GM21423 (cell line): ENCODE measurements at regions not wholly inside any gene's neighbourhood (a gene's known extent, or its start where the extent isn't known, plus 50 kb on each side); places are given as distances from the start of the nearest gene placed in this dataset.

Source experiments
- ATAC-seq: cut with Tn5 transposase; IDR thresholded peaks from one replicate; pipeline ENCODE4 v1.9.1; 2021; ENCODE audit warnings: mild to moderate bottlenecking, moderate library complexity; ENCODE audit not compliant: unreplicated experiment

GRCh38 chr4:183763990-183764754, 105.1 kb downstream of the TRAPPC11 start:
- no peak for ATAC-seq

GRCh38 chr4:183765251-183765911, 106.3 kb downstream of the TRAPPC11 start:
- ATAC-seq: no peak

- ATAC-seq: no peak
These were observed 107.0 kb downstream of the TRAPPC11 start for GRCh38 chr4:183766140-183766539.

- no peak for ATAC-seq
These were observed 111.8 kb downstream of the TRAPPC11 start for GRCh38 chr4:183770906-183771305.

- ATAC-seq: no peak
These were observed 113.3 kb downstream of the TRAPPC11 start for GRCh38 chr4:183772361-183772760.

- no peak for ATAC-seq
These were observed 114.7 kb downstream of the TRAPPC11 start for GRCh38 chr4:183773790-183774189.

DNA sequence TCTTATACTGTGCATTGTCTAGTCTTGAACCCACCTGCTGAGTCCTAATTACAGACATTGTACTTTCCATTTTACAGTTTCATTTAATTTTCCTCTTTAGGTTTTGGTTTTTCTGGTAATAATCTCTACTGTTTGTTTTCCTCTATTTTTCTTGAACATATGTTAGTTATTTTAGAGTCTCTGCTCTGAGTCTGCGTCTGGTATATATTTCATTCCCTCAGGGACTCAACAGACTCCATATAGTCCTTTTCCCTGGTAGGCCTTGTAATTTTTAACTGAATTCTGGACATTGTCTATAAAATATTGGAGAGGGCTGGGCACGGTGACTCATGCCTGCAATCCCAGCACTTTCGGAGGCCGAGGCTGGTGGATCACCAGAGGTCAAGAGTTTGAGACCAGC, 121.8 kb upstream of the STOX2 start:
- no peak for ATAC-seq

GRCh38 chr4:183783991-183784553, 121.0 kb upstream of the STOX2 start:
- ATAC-seq: no peak

DNA sequence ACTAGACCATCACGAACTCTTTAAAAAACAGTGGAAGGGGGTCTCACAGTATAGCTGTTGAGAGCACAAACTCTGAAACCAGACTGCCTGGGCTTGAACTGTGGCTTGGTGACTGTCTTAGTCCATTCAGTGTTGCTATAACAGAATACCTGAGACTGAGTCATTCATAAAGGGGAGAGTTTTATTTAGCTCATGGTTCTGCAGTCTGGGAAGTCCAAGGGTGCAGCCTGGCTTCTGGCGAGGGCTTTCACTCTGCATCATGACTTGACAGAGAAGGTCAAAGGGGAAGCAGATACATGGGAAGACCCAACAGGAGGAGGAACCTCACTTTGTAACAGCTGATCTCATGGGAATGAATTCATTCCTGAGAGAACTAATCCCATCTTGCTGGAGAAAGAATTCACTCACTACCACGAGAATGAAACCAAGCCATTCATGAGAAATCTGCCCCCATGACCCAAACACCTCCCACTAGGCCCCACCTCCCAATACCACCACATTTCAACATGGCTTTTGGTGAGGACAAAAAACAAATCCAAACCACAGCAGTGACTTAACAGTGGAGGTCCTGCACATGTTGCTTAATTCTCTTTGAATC, 116.7 kb upstream of the STOX2 start:
- no peak for ATAC-seq

GRCh38 chr4:183789657-183790056, 115.5 kb upstream of the STOX2 start:
- no peak for ATAC-seq

DNA sequence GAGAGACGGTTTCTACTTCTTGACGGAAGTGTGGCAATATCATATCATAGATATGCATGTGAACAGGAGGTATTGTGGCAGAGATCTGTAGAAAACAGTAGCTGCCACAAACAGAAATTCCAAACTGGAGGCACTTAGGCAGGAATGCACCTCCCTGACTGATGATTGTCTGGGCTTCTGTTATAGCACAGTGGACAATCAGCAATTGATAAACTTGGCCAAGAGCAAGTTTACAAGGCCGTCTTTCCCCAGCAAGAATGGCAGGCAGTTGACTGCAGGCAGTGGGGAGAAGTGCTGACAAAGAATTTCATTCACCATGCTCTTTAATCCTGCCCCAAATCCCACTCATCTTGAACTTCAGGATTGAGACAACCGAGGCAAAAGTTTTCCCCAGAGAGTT, 114.4 kb upstream of the STOX2 start:
- no peak for ATAC-seq

DNA sequence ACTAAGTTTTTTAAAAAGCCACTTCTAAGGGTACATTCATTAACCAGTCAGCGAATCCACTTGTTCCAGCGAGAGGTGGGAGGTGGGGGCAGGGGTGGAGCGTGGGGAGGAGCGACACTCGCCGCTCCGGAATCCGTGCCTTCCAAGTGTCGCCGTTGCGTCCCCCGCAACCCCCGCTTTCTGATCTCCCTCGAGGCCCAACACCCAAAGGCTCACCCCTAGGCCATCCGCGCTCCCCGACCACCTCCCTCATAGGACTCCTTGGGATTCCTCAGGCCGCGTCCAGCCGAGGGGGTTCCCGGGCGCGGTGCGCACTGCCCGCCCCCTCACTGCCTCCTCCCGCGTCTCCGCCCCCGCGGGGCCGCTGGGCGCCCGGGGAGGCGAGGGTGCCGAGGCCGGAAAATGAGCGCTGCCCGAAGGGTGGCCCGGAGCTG, 108.1 kb upstream of the STOX2 start:
- no peak for ATAC-seq

GRCh38 chr4:183797445-183798300, 107.4 kb upstream of the STOX2 start:
- ATAC-seq: no peak

- ATAC-seq: no peak
These were observed 106.5 kb upstream of the STOX2 start for GRCh38 chr4:183798301-183799253.

DNA sequence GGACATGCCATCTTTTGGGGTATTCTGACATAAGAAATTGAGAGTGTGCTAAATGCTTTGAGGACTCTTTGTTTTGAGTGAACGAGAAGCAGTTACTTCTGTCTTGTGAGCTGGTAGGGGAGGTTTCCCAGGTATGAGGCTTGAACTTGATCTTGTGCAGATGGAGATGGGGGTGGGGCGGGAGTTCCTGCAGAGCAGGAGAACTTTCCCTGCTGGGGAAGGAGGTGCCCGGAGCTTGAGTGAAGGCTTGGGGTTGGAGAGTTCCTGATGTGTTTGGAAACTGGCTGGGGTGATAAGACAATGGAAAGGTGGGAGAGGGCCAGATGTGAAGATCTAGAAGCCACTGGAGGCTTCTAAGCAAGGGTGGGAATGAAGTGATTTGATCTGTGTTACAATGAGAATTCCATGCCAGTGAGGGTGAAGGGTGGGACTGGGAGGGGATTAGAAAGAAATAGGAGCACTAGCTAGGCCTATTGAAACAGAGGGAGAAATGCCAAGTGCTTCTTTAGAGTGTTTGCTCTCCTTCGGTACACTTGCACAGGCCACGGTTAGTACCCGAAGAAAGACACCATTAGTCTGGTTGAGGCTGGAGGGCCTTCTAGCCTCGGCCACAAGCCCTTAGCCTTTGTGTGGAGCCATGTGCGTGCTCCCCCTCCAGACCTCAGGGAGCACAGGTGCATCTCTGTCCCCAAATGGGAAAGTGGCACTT, 103.5 kb upstream of the STOX2 start:
- no peak for ATAC-seq

GRCh38 chr4:183806341-183806740, 98.8 kb upstream of the STOX2 start:
- ATAC-seq: no peak

GRCh38 chr4:183807420-183808096, 97.5 kb upstream of the STOX2 start:
- no peak for ATAC-seq

- ATAC-seq: no peak
These were observed 97.0 kb upstream of the STOX2 start for GRCh38 chr4:183808097-183808456.

- ATAC-seq: no peak
These were observed 92.5 kb upstream of the STOX2 start for GRCh38 chr4:183812567-183812966.
